ENCODE measurements at regions not wholly inside any gene's neighbourhood (a gene's known extent, or its start where the extent isn't known, plus 50 kb on each side); places are given as distances from the start of the nearest gene placed in this dataset.

- DNase-seq (ENCODE audit: low read depth), result no peak
Measured at GRCh38 chr16:72317446-72317845, 145.5 kb upstream of the PMFBP1 start.

- no peak for DNase-seq (ENCODE audit: low read depth)
Measured at GRCh38 chr16:72313903-72314302, 141.9 kb upstream of the PMFBP1 start.

GRCh38 chr16:72312828-72313227, 140.9 kb upstream of the PMFBP1 start:
- DNase-seq (ENCODE audit: low read depth), result no peak

GRCh38 chr16:72311426-72311825, 139.5 kb upstream of the PMFBP1 start:
- DNase-seq (ENCODE audit: low read depth), result no peak

- DNase-seq (ENCODE audit: low read depth), result no peak
Measured at GRCh38 chr16:72309001-72309400, 137.0 kb upstream of the PMFBP1 start.

GRCh38 chr16:72308396-72308795, 136.4 kb upstream of the PMFBP1 start:
- DNase-seq (ENCODE audit: low read depth), result no peak

- no peak for DNase-seq (ENCODE audit: low read depth)
Measured at GRCh38 chr16:72302332-72302731, 130.4 kb upstream of the PMFBP1 start.

- no peak for DNase-seq (ENCODE audit: low read depth)
Measured at GRCh38 chr16:72301523-72302236, 129.7 kb upstream of the PMFBP1 start.

GRCh38 chr16:72300892-72301291, 128.9 kb upstream of the PMFBP1 start:
- DNase-seq (ENCODE audit: low read depth), result no peak

- DNase-seq (ENCODE audit: low read depth), result no peak
Measured at GRCh38 chr16:72299684-72300243, 127.8 kb upstream of the PMFBP1 start.

GRCh38 chr16:72298961-72299360, 127.0 kb upstream of the PMFBP1 start:
- DNase-seq (ENCODE audit: low read depth), result no peak

GRCh38 chr16:72295914-72296313, 124.0 kb upstream of the PMFBP1 start:
- DNase-seq (ENCODE audit: low read depth), result no peak

GRCh38 chr16:72291531-72291981, 119.6 kb upstream of the PMFBP1 start:
- DNase-seq (ENCODE audit: low read depth), result no peak

GRCh38 chr16:72291121-72291520, 119.2 kb upstream of the PMFBP1 start:
- DNase-seq (ENCODE audit: low read depth), result no peak

GRCh38 chr16:72287649-72288048, 115.7 kb upstream of the PMFBP1 start:
- DNase-seq (ENCODE audit: low read depth), result no peak

- DNase-seq (ENCODE audit: low read depth), result no peak
Measured at GRCh38 chr16:72286936-72287620, 115.1 kb upstream of the PMFBP1 start.

GRCh38 chr16:72285728-72286127, 113.8 kb upstream of the PMFBP1 start:
- no peak for DNase-seq (ENCODE audit: low read depth)

GRCh38 chr16:72285324-72285723, 113.4 kb upstream of the PMFBP1 start:
- no peak for DNase-seq (ENCODE audit: low read depth)

GRCh38 chr16:72284042-72284789, 112.3 kb upstream of the PMFBP1 start:
- no peak for DNase-seq (ENCODE audit: low read depth)

- no peak for DNase-seq (ENCODE audit: low read depth)
Measured at GRCh38 chr16:72282362-72282761, 110.4 kb upstream of the PMFBP1 start.

GRCh38 chr16:72278301-72278700, 106.3 kb upstream of the PMFBP1 start:
- DNase-seq (ENCODE audit: low read depth), result no peak

- no peak for DNase-seq (ENCODE audit: low read depth)
Measured at GRCh38 chr16:72277749-72278148, 105.8 kb upstream of the PMFBP1 start.

All from activated T-cell treated with anti-CD3 and anti-CD28 coated beads for 1 hour (primary cell).